Transverse colon (tissue), 4 donors: ENCODE measurements at regions not wholly inside any gene's neighbourhood (a gene's known extent, or its start where the extent isn't known, plus 50 kb on each side); places are given as distances from the start of the nearest gene placed in this dataset.

Source experiments
- CTCF ChIP-seq, 5 experiments: fragments of 200-600 bp in 3 of 5; fragments of 450-650 bp in 2 of 5; sonication (generic) in 3 of 5; IDR thresholded peaks; 1 replicate in 2 of 5; 2 replicates in 3 of 5; pipeline ENCODE4 v1.5.1; 2016 to 2017; ENCODE audit warnings: antibody characterized with exemption in 5 of 5, inconsistent platforms in 3 of 5, mild to moderate bottlenecking in 2 of 5, moderate library complexity in 1 of 5
- EP300 ChIP-seq: sonication (generic); formaldehyde crosslinking; IDR thresholded peaks from one replicate; pipeline ENCODE4 v1.6.1; 2017; ENCODE audit warnings: antibody characterized with exemption, low read depth
- POLR2A ChIP-seq: fragments of 450-650 bp; IDR thresholded peaks from one replicate; pipeline ENCODE4 v1.6.1; 2016; ENCODE audit warnings: antibody characterized with exemption, mild to moderate bottlenecking, moderate library complexity
- POLR2AphosphoS5 ChIP-seq, 3 donors: sonication (generic); formaldehyde crosslinking; IDR thresholded peaks; one replicate each; pipeline ENCODE4 v1.6.1; 2016; ENCODE audit warnings: antibody characterized with exemption in 3 of 3

- TF ChIP-seq CTCF (IDR thresholded peaks at IDR 0.05) (no peak), POLR2A (no peak), EP300 (no peak), POLR2AphosphoS5 (IDR thresholded peaks at IDR 0.05) (no peak)
These were observed 270.7 kb downstream of the BAMBI start for GRCh38 chr10:28948046-28948445.
